NOMO-1 treated with dmso at 0.1 percent for 144 hours (cell line): ENCODE measurements at regions not wholly inside any gene's neighbourhood (a gene's known extent, or its start where the extent isn't known, plus 50 kb on each side); places are given as distances from the start of the nearest gene placed in this dataset.
A peak's percentile ranks its signal among the peaks of the same experiment; 100 is the strongest.
"Not testable (repeated sequence)": the region's sequence is repeated elsewhere in the genome, so short reads cannot be mapped to it uniquely, and the experiment has no call there.

ENCODE experiments used
- DNase-seq: peaks from one replicate; lab custom pipeline; 2025; ENCODE audit not compliant: unreplicated experiment; lab: John Stamatoyannopoulos, UW

- no peak for DNase-seq
Measured at GRCh38 chrX:5702890-5703289, 525.8 kb downstream of the NLGN4X start.

- DNase-seq: no peak
Measured at GRCh38 chrX:5695971-5696370, 532.7 kb downstream of the NLGN4X start.

- DNase-seq: no peak
Measured at GRCh38 chrX:5683996-5684395, 544.7 kb downstream of the NLGN4X start.

- DNase-seq: no peak
Measured at GRCh38 chrX:5681159-5681558, 547.5 kb downstream of the NLGN4X start.

GRCh38 chrX:5674036-5674435, 554.6 kb downstream of the NLGN4X start:
- DNase-seq: no peak

- no peak for DNase-seq
Measured at GRCh38 chrX:5672099-5672498, 556.6 kb downstream of the NLGN4X start.

GRCh38 chrX:5666689-5667088, 562.0 kb downstream of the NLGN4X start:
- not testable (repeated sequence) for DNase-seq

- DNase-seq: no peak
Measured at GRCh38 chrX:5656544-5656943, 572.1 kb downstream of the NLGN4X start.

- no peak for DNase-seq
Measured at GRCh38 chrX:5650904-5651303, 577.8 kb downstream of the NLGN4X start.

- no peak for DNase-seq
Measured at GRCh38 chrX:5648941-5649568, 579.6 kb downstream of the NLGN4X start.

GRCh38 chrX:5646818-5647217, 581.8 kb downstream of the NLGN4X start:
- peak; percentile 46 for DNase-seq

- no peak for DNase-seq
Measured at GRCh38 chrX:5644776-5645175, 583.9 kb downstream of the NLGN4X start.

GRCh38 chrX:5640071-5640470, 588.6 kb downstream of the NLGN4X start:
- no peak for DNase-seq

GRCh38 chrX:5638572-5638971, 590.1 kb downstream of the NLGN4X start:
- DNase-seq: no peak

- DNase-seq: no peak
Measured at GRCh38 chrX:5632887-5633286, 595.8 kb downstream of the NLGN4X start.

GRCh38 chrX:5632061-5632614, 596.5 kb downstream of the NLGN4X start:
- no peak for DNase-seq

- DNase-seq: no peak
Measured at GRCh38 chrX:5617666-5618065, 611.0 kb downstream of the NLGN4X start.

- no peak for DNase-seq
Measured at GRCh38 chrX:5595570-5595969, 633.1 kb downstream of the NLGN4X start.

GRCh38 chrX:5586726-5587125, 641.9 kb downstream of the NLGN4X start:
- no peak for DNase-seq

GRCh38 chrX:5575407-5575806, 653.3 kb downstream of the NLGN4X start:
- no peak for DNase-seq

- DNase-seq: no peak
Measured at GRCh38 chrX:5568934-5569333, 659.7 kb downstream of the NLGN4X start.

GRCh38 chrX:5559386-5559785, 669.3 kb downstream of the NLGN4X start:
- no peak for DNase-seq

- no peak for DNase-seq
Measured at GRCh38 chrX:5549512-5549911, 679.2 kb downstream of the NLGN4X start.
